GM19372 (cell line): ENCODE measurements at regions not wholly inside any gene's neighbourhood (a gene's known extent, or its start where the extent isn't known, plus 50 kb on each side); places are given as distances from the start of the nearest gene placed in this dataset.

Experiments used
- ATAC-seq: cut with Tn5 transposase; IDR thresholded peaks from one replicate; pipeline ENCODE4 v1.9.1; 2021; ENCODE audit warnings: mild to moderate bottlenecking, low read depth, moderate library complexity; ENCODE audit not compliant: unreplicated experiment

DNA sequence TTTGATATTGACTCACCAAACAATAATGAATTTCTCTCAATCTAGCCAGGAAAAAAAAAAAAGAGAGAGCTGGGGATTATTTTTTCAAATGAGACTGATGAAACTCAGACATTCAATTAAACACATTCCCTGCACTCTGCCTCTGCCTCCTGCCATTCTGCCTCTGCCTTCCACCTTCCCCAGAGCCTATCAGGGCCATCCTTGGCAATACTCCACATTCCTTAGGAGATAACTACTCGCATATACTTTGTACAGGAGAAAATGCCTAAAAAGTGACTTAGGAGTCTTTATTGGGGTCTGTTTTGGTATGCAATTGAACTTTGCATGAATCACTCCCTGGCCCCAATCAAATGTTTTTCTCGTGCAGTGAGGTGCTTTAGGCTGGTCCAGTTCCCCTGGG is 246.6 kb upstream of the PLET1 start:
- no peak for ATAC-seq

DNA sequence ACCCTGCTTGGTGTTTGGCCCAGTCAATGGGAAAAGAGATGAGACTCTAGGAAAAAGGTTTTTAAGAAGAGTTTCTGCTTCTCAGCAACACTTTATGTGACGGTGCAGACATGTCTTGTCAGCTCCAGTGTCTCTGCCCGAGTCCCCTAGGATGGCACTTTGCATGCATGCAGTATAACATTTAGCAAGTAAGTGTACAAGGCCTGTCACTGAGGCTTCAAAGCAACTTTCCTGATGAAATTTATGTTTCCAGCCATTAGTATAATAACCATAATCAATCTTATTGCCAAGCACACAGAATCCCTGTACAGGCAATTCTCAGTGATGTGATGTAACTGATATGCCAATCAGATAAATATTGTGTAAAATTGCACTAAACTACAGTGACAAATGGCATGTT is 248.1 kb upstream of the PLET1 start:
- ATAC-seq: no peak

DNA sequence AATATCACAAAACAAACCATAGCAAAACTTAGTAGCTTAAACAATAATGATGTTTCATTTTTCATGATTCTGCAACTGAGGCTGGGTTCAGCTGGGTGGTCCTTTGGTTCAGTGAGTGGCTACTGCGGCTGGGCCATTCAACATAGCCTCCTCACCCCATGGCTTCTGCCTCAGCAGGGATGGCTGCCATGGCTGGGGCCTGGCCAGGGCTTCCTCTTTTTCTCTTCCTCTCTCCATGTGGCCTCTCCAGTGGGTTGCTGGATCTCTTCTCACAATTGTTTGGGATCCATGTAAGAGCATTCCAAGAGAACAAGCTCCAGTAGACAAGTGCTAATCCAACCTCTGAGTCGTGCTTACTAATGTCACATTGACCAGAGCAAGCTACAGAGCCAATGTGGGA is 248.6 kb upstream of the PLET1 start:
- ATAC-seq: no peak

DNA sequence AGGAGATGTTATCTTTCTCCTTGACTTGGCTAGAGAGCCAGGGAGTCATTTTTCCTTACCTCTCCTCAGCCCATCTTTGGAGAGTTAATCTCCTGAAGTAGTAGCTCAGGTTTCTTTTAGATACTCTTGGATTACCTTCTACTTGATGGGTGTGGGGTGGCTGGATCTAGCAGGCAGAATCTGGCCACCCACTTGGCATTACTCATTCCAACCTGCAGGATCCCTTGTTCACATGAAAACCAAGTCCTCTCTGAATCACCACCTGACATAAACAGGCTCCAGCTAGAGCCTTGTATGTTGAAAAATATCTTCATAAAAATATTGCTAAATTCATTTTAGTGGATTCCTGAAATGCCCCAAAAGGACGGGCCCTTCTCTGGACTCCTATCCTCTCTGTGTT is 250.6 kb upstream of the PLET1 start:
- ATAC-seq: no peak

DNA sequence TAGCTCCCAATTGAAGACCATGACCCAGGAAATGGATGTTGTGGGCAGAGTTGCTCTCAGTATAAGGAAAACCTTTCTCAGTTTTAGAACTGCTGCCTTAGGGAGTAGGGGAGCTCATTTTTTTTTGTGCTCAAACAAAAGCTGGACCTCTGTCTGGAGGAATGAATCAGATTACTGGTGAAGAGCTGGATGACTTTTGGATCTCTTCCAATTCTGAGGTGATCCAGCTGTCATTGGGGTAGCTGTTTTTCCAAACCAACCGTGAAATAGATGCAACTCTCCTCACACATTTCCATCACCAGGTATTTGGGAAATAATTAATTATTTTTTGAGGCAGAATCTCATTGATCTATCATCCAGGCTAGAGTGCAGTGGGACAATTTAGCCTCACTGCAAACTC is 251.3 kb upstream of the PLET1 start:
- ATAC-seq: no peak

DNA sequence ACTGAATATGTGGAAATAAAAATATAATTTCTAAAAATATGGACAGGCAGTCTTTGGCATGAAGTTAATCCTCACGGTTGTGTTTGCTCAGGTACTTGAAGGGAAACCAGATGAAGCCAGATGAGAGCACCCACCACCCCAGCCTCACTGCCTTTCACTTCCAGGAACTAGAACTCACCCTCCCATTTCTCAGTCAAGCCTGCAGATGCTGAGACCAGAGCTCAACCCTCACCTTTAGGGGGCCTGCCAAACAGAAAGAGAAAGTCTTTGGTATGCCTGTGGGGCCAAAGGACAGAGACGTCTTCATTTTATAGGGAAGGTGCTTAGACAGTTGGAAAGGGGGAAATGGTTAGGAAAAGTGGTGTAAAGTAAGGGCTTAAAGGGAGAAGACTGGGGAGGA is 252.8 kb upstream of the PLET1 start:
- ATAC-seq: no peak

DNA sequence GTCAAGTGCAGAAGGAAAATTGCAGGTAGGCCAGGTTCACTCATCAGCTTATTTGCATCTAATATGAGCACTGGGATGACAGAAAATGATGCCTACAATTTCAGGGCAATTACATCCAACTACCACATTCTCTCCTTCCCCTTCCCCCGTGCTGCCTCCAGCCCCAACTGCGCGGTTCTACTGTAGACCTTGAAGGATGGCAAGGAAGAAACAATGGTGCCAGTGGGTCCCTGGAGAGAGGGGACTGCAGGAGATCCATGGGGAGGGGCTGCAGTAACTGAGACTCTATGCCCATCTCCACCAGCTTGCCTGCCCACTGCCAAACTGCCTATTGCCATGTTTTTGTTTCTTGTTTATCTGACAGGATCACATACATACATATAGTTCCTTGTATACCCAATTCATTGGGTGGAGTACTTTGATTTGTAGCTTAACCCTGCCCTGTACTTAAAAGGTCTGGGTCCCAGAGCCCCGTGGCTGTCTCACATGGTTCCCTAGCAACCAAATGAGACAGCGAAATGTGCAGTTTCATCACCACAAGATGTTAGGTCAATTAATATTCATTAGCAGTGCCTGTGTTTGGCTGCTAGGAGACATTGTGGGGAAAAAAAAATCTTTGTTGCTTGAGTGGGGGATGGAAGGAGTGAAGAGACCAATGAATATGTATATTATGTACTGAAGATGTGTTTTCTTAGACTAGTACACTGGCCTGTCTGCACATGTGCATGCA is 253.5 kb upstream of the PLET1 start:
- no peak for ATAC-seq

DNA sequence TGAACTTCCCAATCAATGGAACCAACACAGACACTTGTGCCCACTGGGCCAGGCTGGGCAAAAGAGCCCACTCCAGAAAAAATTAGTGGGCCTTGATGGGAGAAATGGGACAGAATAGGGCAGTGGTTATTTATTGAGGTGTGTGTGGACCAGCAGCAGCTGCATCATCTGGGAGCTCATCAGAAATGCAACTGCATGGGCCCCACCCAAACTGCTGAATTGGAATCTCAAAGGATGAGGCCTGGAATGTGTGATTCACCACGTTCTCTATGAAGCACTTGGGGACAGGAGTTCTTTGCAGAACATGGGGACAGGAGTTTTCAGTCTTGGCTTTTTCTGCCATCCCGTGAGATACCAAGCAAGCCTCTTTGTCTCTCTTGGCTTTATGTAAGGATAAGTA is 255.6 kb upstream of the PLET1 start:
- no peak for ATAC-seq

DNA sequence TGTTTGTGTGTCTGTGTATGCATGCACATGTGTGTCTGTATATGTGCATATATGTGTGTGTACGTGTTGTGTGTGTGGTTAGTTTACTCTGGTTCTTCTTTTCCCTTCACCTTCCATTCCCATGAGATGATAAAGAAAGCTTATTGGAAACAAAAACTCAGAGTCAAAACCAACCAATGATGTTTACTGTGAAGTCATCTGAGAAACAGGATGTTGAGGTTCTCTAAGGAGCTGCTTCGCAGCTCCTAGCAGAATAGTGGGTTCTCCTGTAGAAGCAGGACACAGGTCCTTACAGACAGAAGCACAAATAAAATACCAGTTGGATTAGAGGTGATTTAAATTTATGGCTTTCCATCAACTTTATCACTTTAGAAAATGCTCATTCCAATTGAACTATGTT is 256.1 kb upstream of the PLET1 start:
- no peak for ATAC-seq

DNA sequence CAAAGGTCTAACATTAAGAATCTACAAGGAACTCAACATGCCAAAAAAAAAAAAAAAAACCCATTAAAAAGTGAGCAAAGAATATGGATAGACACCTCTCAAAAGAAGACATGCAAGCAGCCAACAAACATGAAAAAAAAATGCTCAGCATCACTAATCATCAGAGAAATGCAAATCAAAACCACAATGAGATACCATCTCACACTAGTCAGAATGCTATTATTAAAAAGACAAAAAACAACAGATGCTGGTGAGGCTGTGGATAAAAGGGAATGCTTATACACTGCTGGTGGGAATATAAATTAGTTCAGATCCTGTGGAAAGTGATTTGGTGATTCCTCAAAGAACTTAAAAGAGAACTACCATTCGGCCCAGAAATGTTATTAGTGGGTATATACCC is 257.7 kb upstream of the PLET1 start:
- no peak for ATAC-seq

DNA sequence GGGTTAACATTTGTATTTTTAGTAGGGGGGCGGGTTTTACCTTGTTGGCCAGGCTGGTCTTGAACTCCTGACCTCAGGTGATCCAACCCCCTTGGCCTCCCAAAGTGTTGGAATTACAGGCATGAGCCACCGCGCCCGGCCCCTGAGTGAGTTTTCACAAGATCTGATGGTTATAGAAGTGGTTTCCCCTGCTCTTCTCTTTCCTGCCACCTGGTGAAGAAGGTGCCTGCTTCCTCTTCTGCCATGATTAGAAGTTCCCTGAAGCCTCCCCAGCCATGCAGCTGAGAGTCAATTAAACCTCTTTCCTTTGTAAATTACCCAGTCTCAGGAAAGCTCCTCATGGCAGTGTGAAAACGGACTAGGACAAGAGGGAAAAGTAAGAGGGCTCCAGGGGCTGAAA is 259.1 kb upstream of the PLET1 start:
- ATAC-seq: no peak

DNA sequence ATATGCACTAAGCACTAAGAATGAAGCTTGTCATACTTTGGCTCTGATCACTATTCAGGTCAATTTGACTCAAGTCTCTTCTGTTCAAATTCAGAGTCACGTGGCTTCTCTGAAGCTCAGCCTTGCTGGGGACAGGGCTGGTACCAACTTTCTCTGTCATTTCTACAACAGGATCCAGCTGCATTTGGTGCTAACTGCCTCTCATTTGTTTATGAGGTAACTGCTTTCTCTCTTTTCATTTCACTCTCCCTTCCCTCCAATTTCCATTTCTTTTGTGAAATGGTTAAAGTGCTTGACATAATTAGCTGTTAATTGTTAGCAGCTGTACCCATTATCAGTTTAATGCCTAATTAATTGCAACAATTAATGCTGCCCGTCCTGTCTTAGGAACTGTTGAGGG is 259.7 kb upstream of the PLET1 start:
- no peak for ATAC-seq

DNA sequence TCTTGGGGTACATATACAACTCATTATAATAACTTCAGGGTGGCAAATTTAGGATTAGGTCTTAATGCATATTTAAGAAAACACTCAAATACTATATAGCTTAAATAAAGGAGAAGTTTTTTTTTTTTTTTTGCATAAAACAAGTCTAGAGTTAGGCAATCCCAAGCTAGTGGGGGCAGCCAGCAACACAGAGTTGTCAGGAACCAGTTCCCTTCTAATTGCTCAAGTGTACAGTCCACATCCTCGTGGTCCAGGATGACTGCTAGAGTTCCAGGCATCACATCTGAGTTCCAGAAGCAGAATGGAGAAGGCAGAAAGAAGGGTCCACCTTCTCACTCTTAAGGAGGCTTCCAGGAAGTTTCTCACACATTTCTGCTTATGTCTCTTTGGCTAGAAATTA is 261.9 kb upstream of the PLET1 start:
- no peak for ATAC-seq

DNA sequence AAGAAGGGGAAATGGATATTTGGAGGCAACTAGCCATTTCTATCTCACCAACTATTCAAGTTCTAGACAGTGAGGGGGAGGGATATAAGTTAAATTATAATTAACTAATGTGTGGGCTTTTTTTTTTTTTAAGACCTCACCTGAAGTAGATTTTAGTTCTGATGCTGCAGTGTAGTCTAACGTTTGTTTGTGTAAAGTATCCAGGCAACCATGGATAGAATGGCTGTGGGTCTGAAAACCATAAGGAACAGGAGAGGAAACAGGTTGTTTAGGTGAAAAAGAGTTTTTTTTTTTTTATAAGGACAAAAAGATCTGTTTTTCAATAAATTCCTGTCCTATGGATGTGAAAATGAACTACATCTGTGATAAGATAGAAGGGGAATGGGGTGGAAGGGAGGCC is 262.4 kb upstream of the PLET1 start:
- no peak for ATAC-seq

DNA sequence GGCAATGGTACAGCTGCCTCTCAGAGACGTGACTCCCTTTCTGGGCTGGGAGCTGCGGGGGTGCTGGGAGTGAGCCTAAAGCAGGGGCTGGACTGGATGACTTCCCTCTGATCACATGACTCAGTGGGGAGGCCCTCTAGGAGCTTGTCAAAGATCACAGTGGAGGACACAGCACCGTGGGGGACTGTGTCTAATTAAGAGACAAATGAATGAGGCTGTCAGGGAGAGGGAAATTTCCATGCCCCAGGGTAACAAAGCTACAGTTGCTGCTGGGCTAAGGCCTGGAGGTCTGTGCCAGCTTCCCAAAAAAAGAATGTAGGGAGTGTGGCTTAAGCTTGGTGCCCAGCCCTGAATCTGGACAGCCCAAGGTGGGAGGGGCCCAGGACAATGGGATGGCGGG is 262.8 kb upstream of the PLET1 start:
- no peak for ATAC-seq

DNA sequence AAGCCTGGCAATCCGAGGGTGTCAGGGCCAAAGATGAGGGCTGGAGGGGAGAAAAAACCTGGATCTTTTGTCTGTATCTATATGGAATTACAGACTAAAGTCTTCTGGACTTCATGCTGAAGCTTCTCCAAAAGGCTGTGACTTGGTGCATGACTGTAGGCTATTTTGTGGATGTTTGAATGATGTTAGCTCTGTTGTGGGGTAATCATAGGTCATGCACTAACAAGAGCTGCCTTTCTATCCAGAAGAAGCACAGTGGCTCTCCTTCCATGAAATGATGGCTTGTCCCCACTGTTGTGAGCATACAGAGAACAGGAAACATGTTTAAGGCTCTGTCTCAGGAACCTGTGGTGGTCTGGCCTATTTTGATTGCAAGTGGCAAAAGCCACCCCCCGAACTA is 263.3 kb upstream of the PLET1 start:
- ATAC-seq: no peak

DNA sequence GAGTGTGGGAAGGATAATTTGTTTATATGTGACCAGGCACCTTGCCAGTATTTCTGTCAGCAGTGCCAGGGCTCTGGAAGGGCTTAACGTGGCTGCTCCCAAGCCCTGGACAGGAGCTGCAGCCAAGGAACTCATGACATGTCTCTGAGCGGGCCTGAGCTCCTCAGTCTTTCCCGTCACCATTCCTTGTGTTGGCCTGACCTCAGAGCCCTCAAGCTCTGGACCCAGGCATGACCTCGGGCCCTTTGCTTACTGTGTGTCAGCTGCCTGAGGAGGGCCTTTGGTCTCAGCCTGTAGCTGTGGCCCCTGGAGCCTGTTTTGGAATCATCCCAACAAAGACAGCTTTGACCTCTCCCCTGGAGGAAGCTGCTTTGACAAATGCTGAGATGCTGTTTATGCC is 264.1 kb upstream of the PLET1 start:
- ATAC-seq: no peak

DNA sequence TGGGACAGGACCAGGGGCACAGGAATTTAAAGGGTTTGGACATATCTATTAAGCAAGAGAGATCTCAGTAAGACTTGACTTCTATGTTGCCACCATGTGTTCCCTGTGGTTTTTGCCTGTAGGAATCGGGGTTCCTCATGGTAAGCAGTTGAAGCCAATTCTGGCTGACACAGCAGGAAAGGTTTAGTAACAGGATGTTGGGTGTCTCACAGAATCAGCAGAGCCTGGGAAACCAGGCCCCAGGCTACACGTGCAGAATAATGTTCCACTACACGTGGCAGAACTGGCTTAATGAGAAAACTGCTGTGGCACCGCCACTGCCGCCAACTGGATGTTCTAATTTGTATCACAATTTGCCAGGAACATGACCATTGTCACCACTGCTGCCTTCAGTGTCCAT is 264.6 kb upstream of the PLET1 start:
- no peak for ATAC-seq

DNA sequence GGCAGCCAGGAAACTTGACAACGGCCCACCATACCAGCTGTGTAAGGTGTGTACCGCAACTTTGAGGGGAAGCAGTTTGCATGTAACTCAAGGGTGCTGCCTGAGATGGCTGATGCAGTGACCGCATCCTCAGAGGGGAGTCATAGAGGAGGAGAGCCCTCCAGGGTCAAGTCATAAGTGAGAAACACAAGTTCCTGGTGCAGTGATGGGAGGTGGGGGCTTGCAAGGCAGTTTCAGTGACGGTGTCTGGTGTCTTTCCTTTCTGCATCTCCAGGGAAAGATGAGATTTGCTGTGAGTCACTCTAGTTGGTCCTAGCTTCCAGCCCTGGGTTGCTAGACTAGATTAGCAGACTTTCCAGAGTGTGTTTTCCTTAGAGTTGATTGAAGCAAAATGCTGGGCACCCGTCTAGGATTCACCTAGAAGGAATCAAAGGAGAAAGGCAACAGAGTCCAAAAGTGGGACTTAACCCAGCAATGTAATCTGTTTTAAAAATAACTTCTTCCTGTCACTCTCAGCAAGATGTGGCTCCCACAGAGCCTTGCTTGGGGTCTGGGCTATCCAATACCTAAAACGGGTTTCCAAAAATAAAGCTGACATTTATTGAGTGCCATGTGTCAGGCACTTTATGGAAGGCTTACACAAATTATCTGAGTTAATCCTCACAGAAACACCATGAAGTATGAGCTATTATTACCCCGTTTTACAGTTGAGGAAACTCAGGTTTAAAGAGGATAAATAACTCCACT is 265.4 kb upstream of the PLET1 start:
- ATAC-seq: no peak

DNA sequence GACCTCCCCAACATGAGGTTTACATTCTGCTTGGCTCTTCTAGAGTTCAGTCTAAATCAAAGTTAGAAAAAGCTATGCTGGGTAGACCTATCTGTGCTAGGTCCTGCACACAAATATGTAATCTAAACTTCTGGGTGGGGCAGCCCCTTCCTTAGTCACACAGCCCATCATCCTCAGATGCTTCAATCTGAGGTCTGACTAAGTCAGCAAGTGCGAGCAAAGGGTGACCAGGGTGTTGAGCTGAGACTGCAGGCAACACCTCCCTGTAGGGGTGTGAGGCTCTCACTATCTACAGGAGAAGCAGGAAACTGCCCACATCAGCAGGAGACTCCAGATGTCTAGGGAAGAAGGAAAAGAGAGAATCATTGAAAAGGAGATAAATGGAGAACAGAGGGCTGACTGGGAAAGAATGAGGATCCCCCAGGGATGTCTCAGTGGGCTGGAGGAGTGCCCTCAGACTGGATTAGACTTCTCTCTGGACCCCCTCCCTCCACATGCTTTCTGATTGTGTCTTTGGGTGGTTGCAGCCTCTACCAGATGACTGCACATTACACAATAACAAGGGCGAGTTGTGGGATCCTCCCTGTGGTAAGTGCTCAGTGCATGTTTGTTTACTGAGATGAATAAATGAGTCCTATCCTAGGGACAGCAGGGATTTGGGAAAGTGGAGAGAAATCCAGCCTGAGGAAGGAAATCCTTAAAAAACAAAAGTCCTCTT is 266.2 kb upstream of the PLET1 start:
- no peak for ATAC-seq

DNA sequence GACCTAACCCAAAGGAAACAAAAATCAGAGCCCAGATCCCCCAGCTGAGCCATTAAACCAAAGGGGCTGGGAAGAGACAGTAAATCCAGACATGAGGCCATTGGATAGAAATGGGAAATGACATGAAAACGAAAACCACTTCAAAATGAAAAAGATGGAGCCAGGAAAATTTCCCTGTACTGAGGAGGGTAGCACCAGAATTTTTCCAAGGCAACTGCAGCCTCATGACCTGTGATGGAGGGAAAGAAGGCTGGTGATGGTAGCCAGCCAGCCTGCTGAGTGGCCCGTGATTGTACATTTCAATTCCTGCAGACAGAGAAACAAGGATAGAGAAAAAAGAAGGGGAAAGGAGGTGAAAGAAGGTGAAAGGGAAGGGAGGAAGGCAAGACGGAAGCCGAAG is 268.4 kb upstream of the PLET1 start:
- ATAC-seq: no peak

DNA sequence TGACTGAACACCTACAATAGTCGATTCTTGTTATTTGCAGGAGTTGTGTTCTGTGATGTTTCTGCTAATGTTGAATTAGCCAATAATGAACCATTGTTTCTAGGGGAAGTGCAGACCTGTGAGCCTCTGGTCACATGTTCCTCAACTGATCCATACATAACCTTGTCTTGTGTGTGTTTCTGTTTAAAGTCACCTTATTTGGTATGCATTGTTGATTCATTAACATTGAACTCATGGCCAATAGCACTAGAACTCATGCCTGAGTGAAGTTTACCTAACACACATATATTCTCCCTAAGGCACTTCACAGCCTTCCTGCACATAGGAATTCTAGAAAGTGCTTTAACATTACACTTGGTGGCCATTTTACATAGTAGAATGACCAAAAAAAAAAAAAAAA is 271.8 kb upstream of the PLET1 start:
- ATAC-seq: no peak
